ENCODE measurements at regions not wholly inside any gene's neighbourhood (a gene's known extent, or its start where the extent isn't known, plus 50 kb on each side); places are given as distances from the start of the nearest gene placed in this dataset.

DNA sequence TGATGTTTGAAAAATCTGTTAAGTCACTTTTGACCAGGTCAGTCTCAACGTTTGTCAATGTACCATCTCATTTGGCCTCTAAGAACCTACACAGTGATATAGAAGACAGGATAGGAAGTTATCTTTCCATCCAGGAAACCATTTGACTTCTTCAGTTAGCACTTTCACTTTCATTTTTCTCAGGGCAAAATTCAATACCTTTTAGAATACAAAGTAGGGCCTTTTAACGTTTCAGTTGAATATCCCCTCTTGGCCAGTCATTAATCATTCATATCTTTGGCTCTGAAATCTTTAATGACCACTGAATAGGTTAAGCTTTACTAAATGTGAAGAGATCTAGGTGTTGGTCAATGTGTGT lies 101.1 kb upstream of the GNAQ start:
- Histone ChIP-seq H3K4ac (ENCODE audit: low read depth, low read length) (no peak overlapping the region), H3K9me3 (ENCODE audit: control insufficient read depth, low read depth, low read length) (no peaks in the 10 kb centered on the region), H2BK5ac (ENCODE audit: insufficient read length, low read length) (no peak overlapping the region), H3K23ac (ENCODE audit: insufficient read length, low read depth, low read length) (no peak overlapping the region), H3K23me2 (ENCODE audit: insufficient read length, low read depth, low read length, poor library complexity, severe bottlenecking) (no peaks in the 10 kb centered on the region), H4K8ac (replicated peaks; ENCODE audit: insufficient read length, low read depth, low read length) (no peak overlapping the region), H3K4me1 (ENCODE audit: insufficient read depth, low read length) (0 out of 2 replicates have a peak, but pooled peaks cover 2% of the 10 kb centered on the region), H2BK120ac (ENCODE audit: low read depth, low read length, poor library complexity, severe bottlenecking) (no peak overlapping the region), H4K20me1 (ENCODE audit: control insufficient read depth, insufficient read depth, insufficient read length) (no peaks in the 10 kb centered on the region), H2AFZ (ENCODE audit: low read length) (no peak overlapping the region), H2BK12ac (ENCODE audit: insufficient read length, low read depth, low read length) (no peak overlapping the region), H3K9ac (ENCODE audit: extremely low read depth, insufficient read length, low read length) (no peak overlapping the region), H3T11ph (ENCODE audit: low read length) (no peak overlapping the region), H2BK15ac (ENCODE audit: low read depth, low read length) (no peak overlapping the region), H3K79me1 (ENCODE audit: insufficient read depth, low read depth, low read length, poor library complexity, severe bottlenecking) (no peaks in the 10 kb centered on the region), H3K18ac (ENCODE audit: insufficient read length, low read depth, low read length) (no peak overlapping the region), H3K27me3 (ENCODE audit: insufficient read depth, low read length) (no peaks in the 10 kb centered on the region), H3K56ac (ENCODE audit: insufficient read length, low read depth, low read length) (no peak overlapping the region), H2AK5ac (ENCODE audit: insufficient read length, low read length) (no peak overlapping the region), H4K5ac (ENCODE audit: insufficient read length, low read depth, low read length) (no peak overlapping the region), H3K27ac (ENCODE audit: insufficient read length, low read depth, low read length) (no peak overlapping the region), H3K4me2 (ENCODE audit: insufficient read depth, insufficient read length, low read length) (no peak overlapping the region), H3K14ac (ENCODE audit: insufficient read depth, low read length) (no peak overlapping the region), H4K91ac (ENCODE audit: insufficient read length, low read depth, low read length) (no peak overlapping the region), H2BK20ac (ENCODE audit: low read depth, low read length, poor library complexity, severe bottlenecking) (no peak overlapping the region), H3K79me2 (ENCODE audit: insufficient read depth, low read length) (no peaks in the 10 kb centered on the region)
- Mint-ChIP-seq H3K4me1 (peaks cover 2 to 4% of the 10 kb centered on the region in 2 experiments; a peak in 3 of 4 replicates), H3K27me3 (ENCODE audit: low read depth) (no peaks in the 10 kb centered on the region; the same call in 1 of the 2 replicates), H3K4me3 (no peak overlapping the region), H3K9me3 (peaks cover 3 to 4% of the 10 kb centered on the region in 2 experiments; a peak in 4 of 5 replicates), H3K27ac (no peak overlapping the region), H3K36me3 (ENCODE audit: insufficient read depth in 1 of 3, low read depth in 3 of 3) (peaks cover 0 to 2% (median 1%) of the 10 kb centered on the region in 3 experiments; a peak in 3 of 7 replicates)
- WGBS (ENCODE audit: extremely low coverage, insufficient read length, low lambda C conversion rate): no CpG with 5 or more reads among the region's 2 CpGs
- TF ChIP-seq, protein P1, sequence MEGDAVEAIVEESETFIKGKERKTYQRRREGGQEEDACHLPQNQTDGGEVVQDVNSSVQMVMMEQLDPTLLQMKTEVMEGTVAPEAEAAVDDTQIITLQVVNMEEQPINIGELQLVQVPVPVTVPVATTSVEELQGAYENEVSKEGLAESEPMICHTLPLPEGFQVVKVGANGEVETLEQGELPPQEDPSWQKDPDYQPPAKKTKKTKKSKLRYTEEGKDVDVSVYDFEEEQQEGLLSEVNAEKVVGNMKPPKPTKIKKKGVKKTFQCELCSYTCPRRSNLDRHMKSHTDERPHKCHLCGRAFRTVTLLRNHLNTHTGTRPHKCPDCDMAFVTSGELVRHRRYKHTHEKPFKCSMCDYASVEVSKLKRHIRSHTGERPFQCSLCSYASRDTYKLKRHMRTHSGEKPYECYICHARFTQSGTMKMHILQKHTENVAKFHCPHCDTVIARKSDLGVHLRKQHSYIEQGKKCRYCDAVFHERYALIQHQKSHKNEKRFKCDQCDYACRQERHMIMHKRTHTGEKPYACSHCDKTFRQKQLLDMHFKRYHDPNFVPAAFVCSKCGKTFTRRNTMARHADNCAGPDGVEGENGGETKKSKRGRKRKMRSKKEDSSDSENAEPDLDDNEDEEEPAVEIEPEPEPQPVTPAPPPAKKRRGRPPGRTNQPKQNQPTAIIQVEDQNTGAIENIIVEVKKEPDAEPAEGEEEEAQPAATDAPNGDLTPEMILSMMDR (conservative IDR thresholded peaks at IDR 0.05): no peak
- no peak for DNase-seq

Measured in H9 (cell line).